Activated CD4-positive, alpha-beta T cell treated with anti-CD3 and anti-CD28 coated beads, Interleukin-10, Interleukin-2, amounts not matched to agents 100 ng/mL and 50 ng/mL, durations not matched to agents 16 hours and 8 hours (primary cell): ENCODE measurements at regions not wholly inside any gene's neighbourhood (a gene's known extent, or its start where the extent isn't known, plus 50 kb on each side); places are given as distances from the start of the nearest gene placed in this dataset.

ENCODE experiments used
- DNase-seq: peaks from one replicate; pipeline ENCODE4 v3.0.0-alpha.2; 2020

GRCh38 chr1:199774433-199775089 lies 252.9 kb upstream of the NR5A2 start:
- DNase-seq, result no peak

GRCh38 chr1:199776768-199777497 lies 250.6 kb upstream of the NR5A2 start:
- DNase-seq, result no peak

- DNase-seq, result no peak
Measured at GRCh38 chr1:199778324-199778955, 249.1 kb upstream of the NR5A2 start.

GRCh38 chr1:199780091-199780490 lies 247.4 kb upstream of the NR5A2 start:
- no peak for DNase-seq

- DNase-seq, result no peak
Measured at GRCh38 chr1:199780948-199781670, 246.4 kb upstream of the NR5A2 start.

- no peak for DNase-seq
Measured at GRCh38 chr1:199784138-199784895, 243.2 kb upstream of the NR5A2 start.

GRCh38 chr1:199786695-199787094 lies 240.8 kb upstream of the NR5A2 start:
- DNase-seq, result no peak

- no peak for DNase-seq
Measured at GRCh38 chr1:199789141-199789540, 238.4 kb upstream of the NR5A2 start.

GRCh38 chr1:199791495-199791894 lies 236.0 kb upstream of the NR5A2 start:
- DNase-seq, result no peak

- DNase-seq, result no peak
Measured at GRCh38 chr1:199792874-199793273, 234.6 kb upstream of the NR5A2 start.

- no peak for DNase-seq
Measured at GRCh38 chr1:199794105-199794863, 233.2 kb upstream of the NR5A2 start.

- no peak for DNase-seq
Measured at GRCh38 chr1:199799116-199799515, 228.4 kb upstream of the NR5A2 start.

GRCh38 chr1:199804526-199804925 lies 223.0 kb upstream of the NR5A2 start:
- DNase-seq, result no peak

GRCh38 chr1:199808110-199808870 lies 219.2 kb upstream of the NR5A2 start:
- no peak for DNase-seq

GRCh38 chr1:199809311-199809710 lies 218.2 kb upstream of the NR5A2 start:
- DNase-seq, result no peak

- no peak for DNase-seq
Measured at GRCh38 chr1:199811163-199811562, 216.3 kb upstream of the NR5A2 start.

GRCh38 chr1:199813198-199813597 lies 214.3 kb upstream of the NR5A2 start:
- DNase-seq, result no peak

- no peak for DNase-seq
Measured at GRCh38 chr1:199815947-199816346, 211.6 kb upstream of the NR5A2 start.

GRCh38 chr1:199817266-199817665 lies 210.2 kb upstream of the NR5A2 start:
- DNase-seq, result no peak

GRCh38 chr1:199821029-199821779 lies 206.3 kb upstream of the NR5A2 start:
- no peak for DNase-seq
